ENCODE measurements at regions not wholly inside any gene's neighbourhood (a gene's known extent, or its start where the extent isn't known, plus 50 kb on each side); places are given as distances from the start of the nearest gene placed in this dataset.

GRCh38 chr2:138960191-138960590 lies 180.0 kb upstream of the NXPH2 start:
- TF ChIP-seq ZFX (IDR thresholded peaks at IDR 0.05), result no peak
- no peak for TF ChIP-seq CTCF (conservative IDR thresholded peaks at IDR 0.05)
